Sigmoid colon (tissue), 6 donors: ENCODE measurements at regions not wholly inside any gene's neighbourhood (a gene's known extent, or its start where the extent isn't known, plus 50 kb on each side); places are given as distances from the start of the nearest gene placed in this dataset.

Experiments used
- DNase-seq: peaks from one replicate; pipeline ENCODE4 v3.0.0-alpha.2; 2019
- H3K27ac ChIP-seq, 4 donors: fragments of 200-600 bp; sonication (generic); one replicate each; pipeline ENCODE4 v1.5.1; 2016 to 2019; ENCODE audit warnings: mild to moderate bottlenecking in 1 of 4
- H3K27me3 ChIP-seq, 3 donors: fragments of 200-600 bp; sonication (generic); one replicate each; pipeline ENCODE4 v1.5.1; 2019; ENCODE audit warnings: mild to moderate bottlenecking in 1 of 3
- H3K36me3 ChIP-seq, 4 donors: fragments of 200-600 bp; sonication (generic); one replicate each; pipeline ENCODE4 v1.5.1; 2016 to 2019
- H3K4me1 ChIP-seq, 4 donors: fragments of 200-600 bp; sonication (generic); one replicate each; pipeline ENCODE4 v1.5.1; 2017 to 2019
- H3K4me3 ChIP-seq, 4 donors: fragments of 200-600 bp; sonication (generic); one replicate each; pipeline ENCODE4 v1.5.1; 2017 to 2019; ENCODE audit warnings: mild to moderate bottlenecking in 2 of 4, moderate library complexity in 1 of 4
- H3K9me3 ChIP-seq, 4 donors: fragments of 200-600 bp in 3 of 4; sonication (generic) in 3 of 4; one replicate each; pipeline versions ENCODE4 v1.5.1 to v1.6.1; 2013 to 2019
- CTCF ChIP-seq, 4 experiments: fragments of 450-650 bp in 3 of 4; fragments of 200-600 bp in 1 of 4; IDR thresholded peaks; one replicate each; pipeline ENCODE4 v1.5.1; 2016 to 2019; ENCODE audit warnings: antibody characterized with exemption in 4 of 4, mild to moderate bottlenecking in 3 of 4, moderate library complexity in 2 of 4
- EP300 ChIP-seq, 4 donors: sonication (generic); formaldehyde crosslinking; IDR thresholded peaks; one replicate each; pipeline ENCODE4 v1.6.1; 2017; ENCODE audit warnings: antibody characterized with exemption in 4 of 4
- POLR2A ChIP-seq, 2 donors: fragments of 450-650 bp; IDR thresholded peaks; one replicate each; pipeline ENCODE4 v1.6.1; 2016; ENCODE audit warnings: antibody characterized with exemption in 2 of 2, mild to moderate bottlenecking in 2 of 2, moderate library complexity in 2 of 2
- POLR2AphosphoS5 ChIP-seq, 4 donors: sonication (generic); formaldehyde crosslinking; IDR thresholded peaks; one replicate each; pipeline ENCODE4 v1.6.1; 2017; ENCODE audit warnings: antibody characterized with exemption in 4 of 4
- WGBS, 2 donors: extraction: QIAGEN DNeasy Blood & Tissue Kit; methylation state at CpG; one replicate each; pipeline ENCODE4 v1.1.7; 2013; 5-methylcytosine and 5-hydroxymethylcytosine counted together
- intact Hi-C: fragments of 100-400 bp; cut with DNase I; formaldehyde crosslinking; loops from one replicate; pipeline ENCODE4 v1.15.1; 2023
- donor health status: healthy with polysubstance abuse.
- donor health status: healthy.

- WGBS, 2 donors: 14 to 59% methylated on average over 3 of the region's 3 CpGs
- DNase-seq: no peak
- H3K9me3 ChIP-seq: no peaks in the 10 kb centered on the region
- H3K27ac ChIP-seq: no peak overlapping the region
- no peak overlapping the region for H3K4me3 ChIP-seq
- no peak for TF ChIP-seq POLR2A (IDR thresholded peaks at IDR 0.05)
- no peak for TF ChIP-seq EP300 (IDR thresholded peaks at IDR 0.05)
- no peak for TF ChIP-seq CTCF (IDR thresholded peaks at IDR 0.05)
- TF ChIP-seq POLR2AphosphoS5 (IDR thresholded peaks at IDR 0.05): no peak
- intact Hi-C loops: no loop called here
- peaks cover 0 to 10% (median 4%) of the 10 kb centered on the region in 4 donors for H3K4me1 ChIP-seq
- H3K27me3 ChIP-seq: no peaks in the 10 kb centered on the region
- no peaks in the 10 kb centered on the region for H3K36me3 ChIP-seq
These were observed 272.7 kb upstream of the RGMB start for GRCh38 chr5:98500811-98501210.

GRCh38 chr5:98503616-98504015, 269.8 kb upstream of the RGMB start:
- peaks cover 0 to 10% (median 4%) of the 10 kb centered on the region in 4 donors for H3K4me1 ChIP-seq
- H3K4me3 ChIP-seq: no peak overlapping the region
- H3K36me3 ChIP-seq: no peaks in the 10 kb centered on the region
- no peaks in the 10 kb centered on the region for H3K9me3 ChIP-seq
- no peak for TF ChIP-seq CTCF (IDR thresholded peaks at IDR 0.05)
- TF ChIP-seq POLR2AphosphoS5 (IDR thresholded peaks at IDR 0.05): no peak
- TF ChIP-seq EP300 (IDR thresholded peaks at IDR 0.05): no peak
- TF ChIP-seq POLR2A (IDR thresholded peaks at IDR 0.05): no peak
- intact Hi-C loops: no loop called here
- 18 to 59% methylated on average over 2 of the region's 2 CpGs for WGBS, 2 donors
- no peak overlapping the region for H3K27ac ChIP-seq
- no peak for DNase-seq
- no peaks in the 10 kb centered on the region for H3K27me3 ChIP-seq

GRCh38 chr5:98504505-98504904, 269.0 kb upstream of the RGMB start:
- Histone ChIP-seq H3K27ac (no peak overlapping the region), H3K9me3 (no peaks in the 10 kb centered on the region), H3K4me3 (no peak overlapping the region), H3K36me3 (no peaks in the 10 kb centered on the region), H3K4me1 (peaks cover 0 to 10% (median 4%) of the 10 kb centered on the region in 4 donors), H3K27me3 (no peaks in the 10 kb centered on the region)
- DNase-seq: no peak
- WGBS, 2 donors: 26 to 71% methylated on average over 2 of the region's 2 CpGs
- intact Hi-C loops: no loop called here
- no peak for TF ChIP-seq CTCF (IDR thresholded peaks at IDR 0.05)
- no peak for TF ChIP-seq POLR2AphosphoS5 (IDR thresholded peaks at IDR 0.05)
- TF ChIP-seq POLR2A (IDR thresholded peaks at IDR 0.05): no peak
- TF ChIP-seq EP300 (IDR thresholded peaks at IDR 0.05): no peak

GRCh38 chr5:98510143-98510985, 263.1 kb upstream of the RGMB start:
- 9 to 38% methylated on average over 10 of the region's 10 CpGs for WGBS, 2 donors
- intact Hi-C loops: no loop called here
- no peaks in the 10 kb centered on the region for H3K9me3 ChIP-seq
- no peak for DNase-seq
- no peaks in the 10 kb centered on the region for H3K36me3 ChIP-seq
- no peaks in the 10 kb centered on the region for H3K27me3 ChIP-seq
- H3K27ac ChIP-seq: no peak overlapping the region
- TF ChIP-seq POLR2A (IDR thresholded peaks at IDR 0.05): no peak
- no peak for TF ChIP-seq EP300 (IDR thresholded peaks at IDR 0.05)
- no peak for TF ChIP-seq POLR2AphosphoS5 (IDR thresholded peaks at IDR 0.05)
- no peak for TF ChIP-seq CTCF (IDR thresholded peaks at IDR 0.05)
- H3K4me3 ChIP-seq: no peak overlapping the region
- no peaks in the 10 kb centered on the region for H3K4me1 ChIP-seq
